AG04449 (cell line): ENCODE measurements at regions not wholly inside any gene's neighbourhood (a gene's known extent, or its start where the extent isn't known, plus 50 kb on each side); places are given as distances from the start of the nearest gene placed in this dataset.

Experiments used
- CTCF ChIA-PET: fragments of 350-600 bp; formaldehyde crosslinking; extraction: SDS; loops from one replicate; lab custom pipeline; 2021; ENCODE audit warnings: antibody characterized with exemption; lab: Yijun Ruan, JAX
- POLR2A ChIA-PET: fragments of 400-600, 350-600 bp; formaldehyde crosslinking; extraction: SDS; loops from one replicate; lab custom pipeline; 2020; ENCODE audit warnings: antibody characterized with exemption, inconsistent platforms; lab: Yijun Ruan, JAX
- DNase-seq: peaks from one replicate; pipeline ENCODE4 v3.0.0-alpha.2; 2010; ENCODE audit warnings: low read depth, low spot score
- H3K4me3 ChIP-seq: 2 replicates; pipeline ENCODE4 v1.5.1; 2011; ENCODE audit warnings: low read depth, mild to moderate bottlenecking, control low read depth, low read length
- CTCF ChIP-seq: IDR thresholded peaks from one replicate; pipeline ENCODE4 v1.5.1; 2011; ENCODE audit warnings: mild to moderate bottlenecking, moderate library complexity, low read length, control low read depth, inconsistent platforms; ENCODE audit not compliant: insufficient read depth; ENCODE audit errors: missing control alignments

GRCh38 chr9:90559075-90560073 is 83.2 kb downstream of the DIRAS2 start:
- no peak for DNase-seq
- ChIA-PET POLR2A (no interaction called here), CTCF (no interaction called here)

More at GRCh38 chr9:90559075-90560073, 83.2 kb downstream of the DIRAS2 start:
- no peak overlapping the region for H3K4me3 ChIP-seq
- no peak for TF ChIP-seq CTCF
